HG03354 (cell line): ENCODE measurements at regions not wholly inside any gene's neighbourhood (a gene's known extent, or its start where the extent isn't known, plus 50 kb on each side); places are given as distances from the start of the nearest gene placed in this dataset.
"Not testable (repeated sequence)": the region's sequence is repeated elsewhere in the genome, so short reads cannot be mapped to it uniquely, and the experiment has no call there.

Source experiments
- ATAC-seq: cut with Tn5 transposase; IDR thresholded peaks from one replicate; pipeline ENCODE4 v1.9.1; 2021; ENCODE audit warnings: mild to moderate bottlenecking; ENCODE audit not compliant: unreplicated experiment, poor library complexity, severe bottlenecking

DNA sequence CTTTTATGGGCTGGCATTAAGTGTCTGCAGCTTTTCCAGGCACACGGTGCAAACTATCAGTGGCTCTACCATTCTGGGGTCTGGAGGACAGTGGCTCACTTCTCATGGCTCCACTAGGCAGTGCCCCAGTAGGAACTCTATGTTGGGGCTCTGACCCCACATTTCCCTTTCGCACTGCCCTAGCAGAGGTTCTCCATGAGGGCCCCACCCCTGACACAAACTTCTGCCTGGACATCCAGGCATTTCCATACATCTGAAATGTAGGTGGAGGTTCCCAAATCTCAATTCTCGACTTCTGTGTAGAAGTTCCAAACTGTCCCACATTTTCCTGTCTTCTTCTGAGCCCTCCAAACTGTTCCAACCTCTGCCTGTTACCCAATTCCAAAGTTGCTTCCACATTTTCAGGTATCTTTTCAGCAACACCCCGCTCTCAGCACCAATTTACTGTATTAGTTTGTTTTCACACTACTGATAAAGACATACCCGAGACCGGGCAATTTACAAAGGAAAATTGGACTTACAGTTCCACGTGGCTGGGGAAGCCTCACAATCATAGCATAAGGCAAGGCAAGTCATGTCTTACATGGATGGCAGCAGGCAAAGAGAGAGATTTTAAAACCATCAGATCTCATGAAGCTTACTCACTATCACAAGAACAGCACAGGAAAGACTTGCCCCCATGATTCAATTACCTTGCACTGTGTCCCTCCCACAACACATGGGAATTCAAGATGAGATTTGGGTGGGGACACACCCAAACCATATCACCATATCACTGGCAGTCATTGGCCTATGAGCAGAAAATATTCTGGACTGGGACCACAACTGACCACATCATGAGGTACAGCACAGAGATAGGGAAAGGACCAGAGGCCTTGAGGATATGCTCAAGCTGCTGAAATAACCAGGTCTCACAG is 136.8 kb downstream of the TMEM30B start:
- ATAC-seq, result not testable (repeated sequence)

DNA sequence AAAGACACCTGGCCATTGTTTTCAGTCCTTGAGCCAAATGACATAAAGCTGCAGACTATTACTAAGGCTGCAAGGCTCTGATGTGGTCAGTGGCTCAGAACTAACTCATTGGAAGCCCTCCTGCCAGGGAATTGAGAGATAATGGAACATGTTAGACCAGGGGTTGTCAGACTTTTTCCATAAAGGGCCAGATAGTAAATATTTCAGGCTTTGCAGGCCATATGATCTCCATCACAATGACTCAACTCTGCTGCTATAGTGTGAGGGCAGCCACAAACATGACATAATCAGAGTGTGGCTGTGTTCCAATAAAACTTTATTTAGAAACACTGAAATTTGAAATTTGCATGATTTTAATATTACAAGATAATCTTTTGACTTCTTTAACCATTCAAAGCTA is 140.3 kb downstream of the TMEM30B start:
- no peak for ATAC-seq

DNA sequence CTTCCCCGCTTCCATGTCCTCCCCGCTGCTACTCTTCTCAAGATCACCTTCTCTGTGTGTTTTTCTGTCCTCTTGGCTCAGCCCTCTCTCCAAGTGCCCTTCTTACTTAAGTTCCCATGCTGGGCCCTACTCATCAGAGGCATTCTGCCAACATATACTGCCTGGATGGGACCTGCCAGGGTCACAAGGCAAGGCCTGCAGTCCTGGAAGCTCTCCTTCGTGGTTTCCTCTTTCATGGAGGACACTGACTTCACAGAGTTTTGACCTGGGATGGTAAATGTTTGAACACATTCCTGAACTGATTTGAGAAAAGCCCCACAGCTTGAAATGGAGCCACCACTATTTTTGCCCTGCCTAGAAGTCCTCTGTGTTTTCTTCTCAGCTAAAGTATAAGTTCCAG is 140.9 kb downstream of the TMEM30B start:
- no peak for ATAC-seq

DNA sequence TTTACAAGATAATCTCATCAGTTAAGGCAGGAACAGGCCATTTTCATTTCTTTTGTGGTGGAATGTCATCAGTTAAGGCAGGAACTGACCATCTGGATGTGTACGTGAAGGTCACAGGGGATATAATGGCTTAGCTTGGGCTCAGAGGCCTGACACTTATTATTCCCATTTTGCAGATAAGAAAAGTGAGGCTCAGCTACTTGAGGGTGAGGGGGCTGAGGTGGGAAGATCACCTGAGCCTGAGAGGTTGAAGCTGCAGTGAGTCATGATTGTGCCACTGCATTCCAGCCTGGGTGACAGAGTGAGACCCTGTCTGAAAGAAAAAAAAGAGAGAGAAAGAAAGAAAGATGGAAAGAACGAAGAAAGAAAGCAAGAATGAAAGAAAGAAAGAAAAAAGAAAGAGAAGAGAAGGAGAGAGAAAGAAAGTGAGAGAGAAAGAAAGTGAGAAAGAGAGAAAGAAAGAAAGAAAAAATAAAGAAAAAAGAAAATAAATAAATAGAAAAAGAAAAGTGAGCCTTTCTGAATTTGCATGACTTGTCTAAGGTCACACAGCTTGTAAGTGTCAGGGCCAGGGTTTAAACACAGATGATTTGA is 142.0 kb downstream of the TMEM30B start:
- no peak for ATAC-seq

DNA sequence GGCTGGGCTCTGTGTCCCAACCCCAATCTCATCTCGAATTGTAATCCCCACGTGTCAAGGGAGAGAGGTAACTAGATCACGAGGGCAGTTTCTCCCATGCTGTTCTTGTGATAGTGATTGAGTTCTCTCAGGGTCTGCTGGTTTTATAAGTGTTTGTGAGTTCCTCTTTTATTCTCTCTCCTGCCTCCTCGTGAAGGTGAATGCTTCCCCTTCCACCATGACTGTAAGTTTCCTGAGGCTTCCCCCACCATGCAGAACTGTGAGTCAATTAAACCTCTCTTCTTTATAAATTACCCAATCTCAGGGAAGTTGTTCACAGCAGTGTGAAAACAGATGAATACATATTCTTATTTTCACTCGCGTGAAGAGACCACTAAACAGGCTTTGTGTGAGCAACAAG is 148.2 kb downstream of the TMEM30B start:
- ATAC-seq, result no peak

DNA sequence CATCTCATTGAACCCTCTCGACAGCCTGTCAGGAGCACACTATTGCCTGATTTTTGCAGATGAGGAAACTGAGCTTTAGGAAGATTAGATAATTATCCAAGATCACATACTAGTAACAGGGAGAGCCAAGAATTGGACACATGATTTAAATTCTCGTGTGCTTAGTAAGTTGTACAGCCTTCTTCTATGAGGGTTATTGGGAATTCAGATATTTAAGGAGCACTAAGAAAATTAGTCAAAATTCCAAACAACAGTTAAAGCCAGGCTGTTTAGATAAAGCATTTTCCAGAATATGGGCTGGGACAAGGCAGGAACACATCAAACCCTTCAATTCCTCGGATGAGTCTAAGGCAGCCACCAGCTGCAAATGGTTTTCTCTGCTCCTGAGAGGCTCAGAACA is 148.8 kb downstream of the TMEM30B start:
- no peak for ATAC-seq

DNA sequence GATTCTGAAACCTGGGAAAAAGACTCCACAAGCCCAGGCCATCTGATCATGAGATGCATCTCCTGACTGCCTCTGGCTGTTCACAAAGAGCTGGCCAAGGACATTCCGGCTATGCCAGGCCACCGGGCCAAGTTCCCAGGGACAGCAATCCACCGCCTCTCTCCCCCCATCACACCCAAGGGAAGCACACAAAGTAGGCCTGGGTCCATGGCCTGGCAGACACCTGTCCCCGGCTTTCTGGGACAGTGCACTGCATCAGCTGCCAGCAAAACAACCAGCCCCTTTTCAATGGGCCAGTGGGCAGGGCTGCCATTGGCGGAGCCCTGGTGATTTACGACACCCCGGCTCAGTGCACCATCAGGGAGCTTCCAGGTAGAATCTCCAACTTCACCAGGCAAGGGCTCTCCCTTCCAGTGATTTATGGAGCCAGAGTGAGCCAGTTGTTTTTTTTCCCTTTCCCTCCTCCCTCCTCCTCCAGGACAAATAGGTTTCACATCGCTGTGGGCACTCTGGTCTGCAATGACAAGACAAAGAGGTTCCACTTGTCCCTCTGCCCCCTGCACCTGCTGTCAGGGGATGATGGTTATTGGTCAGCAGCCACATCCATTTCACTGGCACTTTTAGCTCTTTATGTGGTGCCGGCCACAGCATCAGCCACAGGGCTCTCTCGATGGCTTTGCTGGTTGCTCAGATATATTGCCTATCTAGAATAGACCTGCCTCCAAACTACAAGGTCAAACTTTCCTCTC is 149.6 kb downstream of the SLC38A6 start:
- no peak for ATAC-seq

DNA sequence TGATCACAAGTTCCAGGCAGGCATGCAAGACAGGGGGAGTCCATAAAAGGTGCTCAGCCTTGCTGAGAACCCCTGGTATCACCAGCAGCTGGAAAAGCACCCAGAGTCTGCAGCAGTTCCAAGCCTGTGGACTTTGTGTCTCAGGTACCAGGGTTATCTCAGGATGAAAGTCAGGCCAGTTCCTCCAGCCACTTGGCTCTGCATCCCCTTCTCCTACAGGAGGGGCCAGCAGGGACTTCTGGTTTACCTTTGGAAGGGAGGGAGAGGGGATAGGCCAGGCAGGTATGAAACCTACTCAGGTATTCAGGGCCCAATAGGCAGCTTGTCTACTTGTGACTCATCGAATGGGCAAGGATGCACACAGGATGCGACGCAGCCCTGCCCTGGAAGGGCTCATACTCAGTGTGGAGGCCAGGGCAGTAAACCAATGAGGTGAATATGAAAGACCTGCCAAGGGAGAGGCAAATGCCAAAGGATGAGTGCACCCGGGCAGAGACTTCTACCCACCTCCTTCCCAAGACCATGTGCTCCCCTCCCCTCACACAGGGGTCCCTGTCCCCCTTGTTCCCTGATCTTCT is 148.2 kb downstream of the SLC38A6 start:
- ATAC-seq, result no peak

DNA sequence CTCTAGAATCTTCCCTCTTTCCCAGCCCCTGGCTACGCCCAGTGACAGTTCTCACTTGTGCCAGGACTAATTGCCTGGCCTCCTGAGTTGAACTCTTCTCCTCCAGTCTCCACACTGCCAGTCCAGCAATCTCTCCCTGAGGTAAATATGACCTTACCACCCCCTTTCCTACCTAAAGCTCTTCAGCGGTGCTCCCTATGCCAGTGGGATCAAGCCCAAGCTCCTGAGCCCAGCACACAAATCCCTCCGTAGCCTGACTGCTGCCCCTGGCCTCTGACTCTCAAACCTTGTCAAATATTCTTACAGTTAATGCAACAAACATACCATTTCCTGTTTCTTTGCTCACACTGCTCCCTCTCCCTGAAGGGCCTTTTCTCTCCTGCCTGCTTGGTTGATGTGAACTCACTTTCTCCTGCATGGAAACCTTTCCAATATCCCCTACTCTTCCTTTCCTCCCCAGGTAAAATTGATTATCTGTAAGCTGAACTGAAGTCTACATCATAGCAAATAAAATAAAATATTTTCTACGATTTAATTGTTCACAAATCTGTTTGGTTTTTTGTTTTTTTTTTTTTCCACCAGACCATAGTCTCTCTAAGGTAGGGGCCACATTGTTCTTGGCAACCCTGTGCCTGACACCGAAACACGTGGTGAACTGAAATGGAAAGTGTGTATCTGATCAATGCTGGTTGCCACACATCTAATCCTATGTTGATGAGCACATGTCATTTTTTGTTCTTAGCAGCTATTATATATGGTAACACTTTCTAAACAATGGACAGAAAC is 147.5 kb downstream of the SLC38A6 start:
- ATAC-seq, result no peak

DNA sequence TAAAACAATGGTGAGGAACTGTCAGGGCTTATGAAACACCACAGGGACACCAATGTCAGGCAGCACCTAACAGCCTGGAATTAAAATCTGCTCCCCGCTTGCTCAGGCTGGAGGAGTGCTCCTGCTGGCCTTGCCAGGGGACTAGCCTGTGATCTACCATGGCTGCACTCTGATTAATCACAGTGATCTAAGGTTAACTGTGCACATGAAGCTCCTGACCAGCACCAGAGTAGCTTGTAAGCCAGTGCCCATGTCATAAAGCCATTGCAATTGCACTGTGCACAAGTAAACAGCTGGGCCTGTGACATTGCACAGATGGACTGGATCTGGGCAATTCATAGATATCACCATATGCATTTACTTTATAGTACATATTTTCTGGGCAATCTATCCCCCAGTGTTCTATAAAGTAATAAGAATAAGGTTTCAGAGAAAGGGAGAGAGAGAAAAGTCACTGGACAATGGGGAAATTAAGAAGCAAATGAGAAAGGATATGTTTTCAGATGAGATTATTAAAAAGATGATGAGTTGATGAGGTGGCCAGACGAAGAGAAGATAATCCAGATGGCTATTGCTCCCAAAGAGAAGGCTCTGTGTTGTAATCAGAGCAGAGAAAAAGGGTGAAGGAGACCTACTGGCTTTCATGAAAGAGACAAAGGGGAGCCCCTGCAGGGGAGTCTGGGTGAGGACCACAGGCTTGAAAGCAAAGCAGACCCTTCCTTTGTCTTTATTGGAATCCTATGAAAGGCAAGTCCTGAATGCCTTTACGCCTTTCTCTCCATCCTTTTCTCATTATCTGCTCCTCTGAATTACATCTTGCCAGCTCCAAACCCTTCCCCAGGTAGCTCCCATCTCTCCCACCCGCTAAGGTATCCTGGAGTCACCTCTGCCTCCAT is 145.8 kb downstream of the SLC38A6 start:
- ATAC-seq, result no peak

DNA sequence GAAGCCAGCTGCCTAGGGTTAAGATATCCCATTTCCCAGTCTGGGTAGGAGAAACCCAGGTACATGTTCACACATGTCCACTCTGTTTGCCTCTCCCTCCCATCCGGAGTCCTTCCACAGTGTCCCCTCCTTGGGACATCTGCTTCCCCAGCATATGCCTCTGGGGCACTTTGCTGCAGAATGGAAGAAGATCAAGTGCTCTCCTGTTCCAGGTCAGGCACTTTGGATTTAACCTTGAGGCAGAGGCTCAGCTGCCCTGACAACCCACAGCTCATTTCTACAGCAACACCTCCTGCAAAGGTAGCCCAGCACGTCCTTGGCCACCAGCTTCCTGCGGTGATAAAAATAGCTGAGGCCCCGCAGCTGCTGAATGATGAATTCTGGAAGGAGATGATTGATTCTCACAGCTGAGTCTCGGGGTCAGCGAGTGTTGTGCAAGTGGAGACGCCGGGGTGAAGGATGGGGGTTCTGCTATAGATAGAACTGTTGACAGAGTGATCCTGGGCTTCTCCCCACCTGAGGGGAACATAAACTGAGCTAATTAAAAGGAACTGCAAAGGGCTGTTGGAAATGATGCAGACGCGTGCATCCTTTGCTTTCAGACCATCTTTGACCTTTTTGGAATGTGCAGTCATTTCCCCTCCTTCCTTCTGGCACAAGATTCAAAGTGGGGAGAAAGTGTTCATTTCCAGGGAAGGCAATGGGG is 145.0 kb downstream of the SLC38A6 start:
- ATAC-seq, result no peak

DNA sequence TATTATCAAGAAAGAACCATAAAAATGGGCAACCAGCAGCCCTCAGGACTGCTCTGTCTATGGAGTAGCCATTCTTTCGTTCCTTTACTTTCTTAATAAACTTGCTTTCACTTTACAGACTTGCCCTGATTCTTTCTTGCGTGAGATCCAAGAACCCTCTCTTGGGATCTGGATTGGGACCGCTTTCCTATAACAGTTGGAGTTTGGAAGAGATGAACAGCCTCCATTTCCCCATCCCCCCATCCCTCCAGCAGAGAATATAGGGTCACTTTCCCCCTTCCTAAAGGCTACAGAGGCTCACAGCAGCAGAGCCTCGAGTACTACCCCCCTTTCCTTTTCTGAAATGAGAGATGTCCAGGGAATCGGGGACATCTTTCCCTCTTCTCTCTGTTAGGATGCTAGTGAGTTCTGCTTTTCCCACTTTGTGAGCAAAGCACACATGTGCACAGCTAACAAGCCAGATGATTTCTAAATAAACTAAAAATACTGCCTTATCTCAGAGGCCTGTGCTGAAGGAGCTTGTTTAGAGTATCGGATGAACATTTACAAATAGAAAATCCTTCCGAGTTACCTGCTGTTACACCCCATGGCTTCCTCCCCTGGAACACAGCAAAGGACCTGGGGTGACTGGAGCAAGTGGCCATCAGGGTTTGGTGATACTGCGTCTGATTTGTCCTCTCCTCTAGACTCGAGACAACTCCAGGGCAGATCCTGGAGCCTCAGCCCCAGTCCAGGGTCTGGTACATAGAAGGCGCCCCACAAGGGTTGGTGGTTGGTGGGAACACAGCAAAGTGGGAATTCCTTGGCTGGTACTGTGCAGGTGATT is 144.2 kb downstream of the SLC38A6 start:
- ATAC-seq, result no peak

DNA sequence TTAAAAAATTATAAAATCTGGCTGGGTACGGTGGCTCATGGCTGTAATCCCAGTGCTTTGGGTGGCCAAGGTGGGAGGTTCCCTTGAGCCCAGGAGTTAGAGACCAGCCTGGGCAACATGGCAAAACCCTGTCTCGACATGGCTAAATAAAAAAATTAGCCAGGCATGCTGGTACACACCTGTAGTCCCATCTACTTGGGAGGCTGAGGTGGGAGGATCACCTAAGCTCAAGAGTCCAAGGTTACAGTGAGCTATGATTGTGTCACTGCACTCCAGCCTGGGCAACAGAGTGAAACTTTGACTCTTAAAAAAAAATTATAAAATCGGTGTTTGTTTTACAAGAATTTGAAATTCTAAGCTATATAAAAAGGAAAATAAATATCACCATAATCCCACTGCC is 141.8 kb downstream of the SLC38A6 start:
- no peak for ATAC-seq

DNA sequence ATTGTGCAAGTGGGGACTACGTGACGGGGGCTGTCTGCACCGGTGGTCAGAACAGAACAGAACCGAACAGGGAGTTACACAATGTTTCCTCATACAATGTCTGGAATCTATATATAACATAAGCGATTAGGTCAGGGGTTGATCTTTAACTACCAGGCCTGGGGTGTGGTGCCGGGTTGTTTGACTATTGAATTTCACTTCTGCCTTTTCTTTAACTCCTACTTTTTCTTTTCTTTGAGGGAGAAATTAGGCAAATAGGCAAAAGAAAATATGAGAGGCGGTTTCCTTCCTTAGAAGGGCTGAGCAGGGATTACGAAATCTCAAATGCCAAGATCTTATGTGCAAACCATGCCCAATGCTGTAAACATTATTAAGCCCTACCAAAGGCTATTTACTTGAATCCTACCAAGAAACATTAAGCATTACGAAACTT is 140.3 kb downstream of the SLC38A6 start:
- no peak for ATAC-seq

DNA sequence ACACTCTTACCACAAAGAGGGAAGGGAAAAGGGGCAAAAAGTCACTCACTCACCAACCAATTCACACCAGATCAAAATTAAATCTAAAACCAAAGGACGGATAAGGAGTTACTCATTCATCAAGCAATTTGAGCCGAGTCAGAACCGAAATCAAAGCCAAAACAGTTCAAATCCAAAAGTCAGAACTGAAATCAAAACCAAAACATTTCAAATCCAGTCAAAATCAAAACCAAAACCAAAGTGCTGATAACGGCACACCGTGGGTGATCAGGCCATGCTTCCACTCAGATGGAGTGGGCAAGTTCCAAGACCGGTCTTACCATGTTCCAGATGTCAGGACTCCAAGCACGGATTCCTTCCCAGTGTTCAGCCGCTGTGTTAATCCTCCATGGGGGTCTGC is 139.5 kb downstream of the SLC38A6 start:
- no peak for ATAC-seq

DNA sequence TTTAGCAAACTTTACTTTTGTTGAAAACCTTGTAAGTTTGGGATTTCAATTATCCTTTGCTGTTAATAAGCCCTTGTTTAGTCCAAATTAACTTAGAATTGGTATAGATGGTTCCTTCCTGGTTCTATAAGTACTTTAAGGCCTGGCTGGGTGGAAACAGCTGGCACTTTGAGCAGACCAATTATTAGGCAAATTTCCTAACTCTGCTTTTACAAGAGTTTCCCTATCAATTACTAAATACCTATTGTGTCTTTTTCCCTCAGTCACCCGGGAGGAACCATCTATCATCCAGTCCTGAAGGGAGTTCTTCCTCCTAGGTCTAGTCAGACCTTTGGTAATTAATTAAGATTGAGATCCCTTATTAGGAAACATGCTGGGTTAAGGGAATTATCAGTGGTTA is 138.0 kb downstream of the SLC38A6 start:
- ATAC-seq, result no peak

DNA sequence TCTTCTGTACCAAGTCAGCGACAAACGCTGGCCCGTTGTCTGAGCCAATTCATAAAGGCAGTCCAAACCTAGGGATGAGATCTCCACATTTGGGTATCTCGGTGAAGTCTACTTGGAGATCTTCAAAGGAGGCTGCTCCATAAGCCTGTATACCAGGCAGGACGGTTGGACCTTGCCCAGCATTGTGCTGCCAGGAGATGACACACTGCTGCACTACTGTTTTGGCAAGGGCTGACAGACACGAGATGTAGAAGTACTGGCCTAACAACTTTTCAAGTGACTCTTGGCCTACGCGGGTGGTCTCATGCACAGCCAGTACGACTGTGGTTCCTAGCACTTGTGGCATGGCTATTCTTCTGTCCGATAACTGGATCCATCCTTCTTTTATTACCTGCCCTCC is 135.3 kb downstream of the SLC38A6 start:
- no peak for ATAC-seq
